GM19043 (cell line): ENCODE measurements at regions not wholly inside any gene's neighbourhood (a gene's known extent, or its start where the extent isn't known, plus 50 kb on each side); places are given as distances from the start of the nearest gene placed in this dataset.

Source experiments
- ATAC-seq: cut with Tn5 transposase; IDR thresholded peaks from one replicate; pipeline ENCODE4 v1.9.1; 2021; ENCODE audit warnings: low read depth; ENCODE audit not compliant: unreplicated experiment

- no peak for ATAC-seq
Measured at GRCh38 chr3:178231645-178232044, 304.6 kb upstream of the KCNMB2 start.

DNA sequence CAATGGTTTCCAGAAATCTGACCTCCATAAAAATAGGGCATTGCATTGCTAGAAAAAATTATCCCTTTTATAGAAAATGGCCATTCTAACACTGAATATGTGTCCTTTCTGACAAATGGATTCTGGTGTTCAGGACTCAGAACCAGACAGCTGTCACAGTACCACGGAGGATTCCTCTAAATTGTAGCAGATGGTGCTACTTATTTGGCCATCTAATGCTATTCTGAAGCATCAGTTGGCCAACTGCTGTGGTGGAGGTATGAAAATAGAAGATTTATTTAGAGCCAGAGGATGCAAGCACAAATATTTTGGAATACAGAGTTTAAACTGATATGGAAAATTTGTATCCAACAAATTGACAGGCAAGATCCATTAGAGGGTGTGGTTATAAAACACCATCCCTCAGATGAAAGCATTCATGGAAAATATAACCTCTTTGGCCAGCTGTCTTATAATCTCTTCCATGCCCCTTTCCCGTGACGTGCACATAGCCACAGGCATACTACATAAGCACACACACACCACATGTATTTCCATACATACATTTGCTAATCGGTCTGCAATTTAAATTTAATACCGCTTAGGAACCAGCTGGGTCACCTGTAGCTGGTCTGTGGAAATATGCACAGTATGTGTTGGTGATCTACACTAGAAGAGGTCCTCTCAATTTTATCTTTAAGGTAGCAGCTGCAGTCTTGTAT lies 302.7 kb upstream of the KCNMB2 start:
- no peak for ATAC-seq

DNA sequence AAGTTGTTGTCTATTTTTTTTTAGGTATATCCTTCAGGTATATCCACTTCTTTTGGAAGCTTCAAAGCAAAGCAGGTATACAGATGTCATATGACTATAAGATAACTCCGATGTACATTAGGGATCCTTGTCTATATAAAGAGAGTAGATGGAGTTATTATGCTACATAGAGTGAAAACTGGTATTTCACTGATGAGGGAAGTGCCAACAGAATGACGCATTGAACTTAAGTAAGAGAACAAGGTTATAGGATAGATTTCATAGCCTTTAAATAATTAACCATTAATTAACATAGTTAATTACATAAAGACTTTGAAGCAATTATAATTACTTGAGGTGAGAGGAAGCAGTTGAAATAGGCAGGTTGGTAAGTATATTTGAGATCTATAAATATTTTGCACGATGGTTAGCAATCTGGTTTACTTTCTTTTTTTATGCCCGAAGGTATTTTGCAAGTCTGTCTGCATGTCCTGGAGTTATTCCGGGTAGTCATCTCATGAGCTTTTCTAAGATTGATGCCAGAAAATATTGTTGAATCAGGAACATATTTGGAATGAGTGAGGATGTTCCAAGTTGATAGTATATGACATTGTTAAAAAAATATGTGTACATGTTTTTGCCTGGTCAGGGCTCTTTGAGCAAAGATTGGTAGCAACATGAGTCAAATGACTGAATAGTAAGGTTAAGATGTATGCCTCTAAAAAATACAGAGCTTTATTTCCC lies 299.5 kb upstream of the KCNMB2 start:
- ATAC-seq, result no peak

GRCh38 chr3:178238179-178238578 lies 298.1 kb upstream of the KCNMB2 start:
- no peak for ATAC-seq

DNA sequence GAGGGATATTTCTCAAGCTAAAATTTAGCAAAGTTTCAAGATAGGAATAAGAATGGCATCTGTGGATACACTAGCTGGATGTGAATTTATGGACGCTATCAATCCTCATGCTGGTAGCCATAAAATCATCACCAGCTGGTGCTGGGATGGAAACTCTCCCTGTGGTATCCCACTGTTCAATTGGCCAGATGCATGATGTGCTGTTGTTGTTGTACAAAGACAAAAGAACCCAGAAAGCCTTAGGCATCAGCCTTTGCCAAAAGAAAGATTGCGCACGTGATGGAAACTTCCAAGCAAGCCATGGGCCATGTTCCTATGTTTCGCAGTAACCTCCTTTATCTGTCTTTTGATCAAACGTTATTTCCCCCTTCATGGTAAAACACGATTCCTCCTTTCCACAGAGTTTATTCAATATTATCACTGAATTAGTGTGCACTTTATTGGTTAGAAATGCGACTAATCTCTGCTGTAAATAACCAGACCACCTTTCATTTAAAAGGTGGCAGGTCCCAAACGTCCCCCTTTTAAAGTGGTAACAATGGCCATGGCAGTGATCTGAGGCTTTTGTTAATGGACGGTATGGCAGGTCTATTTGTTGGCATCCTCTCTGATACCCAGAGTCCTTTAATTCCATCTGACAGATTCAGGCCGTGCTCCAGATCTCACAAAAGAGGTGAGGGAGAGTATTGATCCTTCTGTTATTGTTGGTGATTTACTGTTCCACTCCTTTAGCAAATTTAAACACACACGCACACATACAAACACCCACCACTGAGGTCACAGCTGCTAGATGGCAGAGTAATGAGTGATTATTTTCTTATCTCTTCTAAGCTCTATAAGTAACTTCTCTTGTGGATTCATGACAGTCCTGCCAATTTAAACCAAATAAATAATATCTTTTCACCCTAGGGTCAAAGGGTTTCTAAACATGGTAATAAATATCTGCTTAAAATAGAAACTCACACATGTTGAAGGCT lies 291.2 kb upstream of the KCNMB2 start:
- no peak for ATAC-seq

DNA sequence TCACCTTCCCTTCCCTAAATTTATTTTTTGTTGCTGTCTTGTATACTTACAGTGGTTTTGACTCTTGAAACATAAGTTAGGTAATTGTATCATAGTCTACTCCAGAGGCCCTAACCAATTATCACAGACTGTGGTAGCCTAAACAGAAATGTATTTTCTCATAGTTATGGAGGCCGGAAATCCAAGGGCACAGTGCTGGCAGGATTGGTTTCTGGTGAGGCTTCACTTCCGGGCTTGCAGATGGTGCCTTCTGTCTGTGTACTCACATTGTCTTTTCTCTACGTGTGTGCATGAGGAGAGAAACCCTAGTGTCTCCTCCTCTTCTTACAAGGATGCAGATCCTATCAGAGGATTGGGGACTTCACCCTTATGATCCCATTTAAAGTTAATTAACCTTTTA lies 290.2 kb upstream of the KCNMB2 start:
- ATAC-seq, result no peak

DNA sequence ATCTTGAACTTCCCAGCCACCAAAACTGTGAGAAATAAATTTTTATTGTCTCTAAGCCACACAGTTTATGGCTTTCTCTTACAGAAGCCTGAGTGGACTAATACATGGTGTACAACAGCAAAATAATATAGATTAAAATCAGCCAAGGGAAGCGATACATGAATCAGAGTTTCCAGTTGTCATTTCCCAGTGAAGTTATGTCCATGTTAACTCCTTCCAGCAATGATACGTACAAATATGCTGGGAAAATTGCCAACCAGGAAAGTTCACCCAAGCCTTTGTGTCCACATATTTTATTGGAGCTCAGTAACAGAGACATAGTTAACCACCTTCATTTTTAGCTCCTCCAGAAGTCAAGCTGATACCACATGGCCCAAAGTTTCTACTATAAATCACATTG lies 280.9 kb upstream of the KCNMB2 start:
- ATAC-seq, result no peak

DNA sequence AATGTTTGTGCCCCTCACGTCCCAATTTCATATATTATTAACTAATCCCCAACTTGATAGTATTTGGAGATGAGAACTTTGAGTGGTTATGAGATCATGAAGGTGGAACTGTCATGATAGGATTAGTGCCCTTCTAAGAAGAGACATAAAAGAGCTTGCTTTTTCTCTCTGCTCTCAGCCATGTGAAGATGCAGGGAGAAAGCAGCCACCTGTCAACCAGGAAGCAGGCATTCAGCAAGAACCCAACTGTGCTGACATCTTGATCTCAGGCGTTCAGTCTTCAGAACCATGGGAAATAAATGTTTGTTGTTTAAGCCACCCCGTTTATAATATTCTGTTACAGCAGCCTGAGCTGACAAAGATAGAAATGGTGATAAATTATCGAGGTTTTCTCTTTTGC lies 278.7 kb upstream of the KCNMB2 start:
- ATAC-seq, result no peak

GRCh38 chr3:178258121-178258520 lies 278.1 kb upstream of the KCNMB2 start:
- no peak for ATAC-seq

DNA sequence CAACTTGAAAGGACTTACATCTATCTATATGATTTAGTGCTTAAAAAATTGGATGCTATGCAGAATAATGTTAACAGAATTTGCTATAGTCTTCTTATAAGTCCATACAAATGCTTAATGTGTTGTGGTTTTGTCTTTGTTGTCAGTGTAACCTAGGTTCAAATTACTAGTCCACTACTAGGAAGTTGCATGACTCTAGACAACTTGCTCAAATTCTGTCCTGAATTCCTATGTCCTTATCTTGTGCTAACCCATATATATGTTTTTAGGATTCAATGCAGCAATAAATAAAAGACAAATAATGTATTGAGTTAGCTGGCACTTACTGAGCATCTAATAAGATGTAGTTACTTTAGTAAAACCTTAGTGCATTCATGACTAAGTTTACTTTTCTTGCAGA lies 276.5 kb upstream of the KCNMB2 start:
- no peak for ATAC-seq

- no peak for ATAC-seq
Measured at GRCh38 chr3:178260887-178261565, 275.2 kb upstream of the KCNMB2 start.

DNA sequence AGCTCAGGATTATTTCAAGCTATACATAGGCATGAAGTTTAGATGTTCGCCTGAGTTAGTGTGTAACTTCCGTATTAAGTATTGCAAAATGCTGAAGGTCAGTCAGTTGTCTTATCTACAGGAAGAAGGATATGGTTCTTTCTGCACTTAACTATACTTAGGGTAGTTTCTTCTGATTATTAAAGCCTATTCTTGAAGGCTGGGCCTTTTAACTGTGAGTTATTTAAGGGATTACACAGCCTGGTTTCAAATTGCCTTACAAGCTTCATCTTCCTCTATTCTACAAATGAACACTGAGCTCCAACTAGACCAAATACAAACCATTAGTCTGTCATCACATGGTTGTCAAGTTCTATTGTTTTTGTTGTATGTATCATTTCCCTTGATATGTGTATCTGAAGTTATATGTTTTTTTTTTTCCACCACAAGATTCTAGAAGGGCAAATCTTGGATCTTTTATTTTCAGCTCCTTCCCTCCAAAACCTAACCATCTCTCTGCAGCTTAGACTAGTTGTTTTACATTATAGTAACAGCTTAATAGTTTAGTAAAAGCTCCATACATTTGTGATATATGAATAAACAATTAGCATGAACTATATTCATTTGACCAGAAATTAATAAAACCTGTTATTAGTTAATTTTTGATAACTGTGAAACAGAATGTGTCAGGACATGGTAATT lies 272.9 kb upstream of the KCNMB2 start:
- ATAC-seq, result no peak

DNA sequence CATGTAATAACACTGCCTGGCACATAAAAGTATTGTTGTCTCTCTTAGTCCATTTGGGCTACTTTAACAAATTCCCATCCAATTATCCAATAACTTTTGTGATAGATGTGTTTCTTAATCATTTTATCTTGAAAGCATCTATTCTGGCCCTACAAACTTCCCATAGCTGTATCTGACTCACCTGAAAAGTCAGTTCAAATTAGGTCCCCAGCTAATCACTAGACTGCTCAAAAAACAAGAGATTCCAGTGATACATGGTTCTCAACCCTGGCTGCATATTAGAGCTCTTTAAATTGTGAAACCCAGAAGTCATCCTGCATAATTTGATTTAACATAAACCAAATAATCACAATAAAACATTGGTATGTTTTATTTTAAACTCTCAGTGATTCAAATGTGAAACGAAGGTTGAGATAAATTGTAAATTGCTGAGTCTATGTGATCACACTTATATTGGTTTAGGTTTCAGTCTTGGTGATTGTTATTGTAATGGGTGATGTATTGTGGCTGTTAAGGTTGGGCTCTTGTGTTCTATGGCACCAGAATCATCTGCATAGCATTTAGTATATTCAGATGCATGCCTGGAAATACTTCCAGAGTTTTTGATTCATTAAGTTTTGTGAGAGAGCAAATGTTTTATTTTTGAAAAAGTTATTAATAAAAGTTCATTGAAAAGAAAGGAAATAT lies 268.9 kb upstream of the KCNMB2 start:
- ATAC-seq, result no peak

GRCh38 chr3:178270838-178271237 lies 265.4 kb upstream of the KCNMB2 start:
- no peak for ATAC-seq

- ATAC-seq, result no peak
Measured at GRCh38 chr3:178271740-178272387, 264.4 kb upstream of the KCNMB2 start.

DNA sequence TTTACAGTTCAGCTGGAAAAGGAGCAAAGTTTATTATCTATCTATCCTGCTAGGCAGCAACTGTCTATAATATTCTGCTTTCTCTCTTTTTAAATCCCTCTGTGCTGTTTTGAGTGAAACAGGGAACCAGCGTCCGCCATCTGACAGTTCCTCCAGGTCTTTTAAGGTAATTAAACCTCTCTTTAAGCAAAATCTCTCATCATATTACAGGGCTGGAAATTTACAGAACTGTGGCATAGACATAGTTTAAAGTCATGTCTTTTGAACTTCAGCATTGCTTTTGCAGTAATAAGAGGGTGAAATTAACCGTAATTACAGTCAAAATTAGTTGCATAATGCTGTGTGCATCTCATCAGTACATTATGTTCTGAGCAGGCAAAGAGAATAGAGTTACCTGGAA lies 263.4 kb upstream of the KCNMB2 start:
- ATAC-seq, result no peak

- no peak for ATAC-seq
Measured at GRCh38 chr3:178274711-178275110, 261.5 kb upstream of the KCNMB2 start.

DNA sequence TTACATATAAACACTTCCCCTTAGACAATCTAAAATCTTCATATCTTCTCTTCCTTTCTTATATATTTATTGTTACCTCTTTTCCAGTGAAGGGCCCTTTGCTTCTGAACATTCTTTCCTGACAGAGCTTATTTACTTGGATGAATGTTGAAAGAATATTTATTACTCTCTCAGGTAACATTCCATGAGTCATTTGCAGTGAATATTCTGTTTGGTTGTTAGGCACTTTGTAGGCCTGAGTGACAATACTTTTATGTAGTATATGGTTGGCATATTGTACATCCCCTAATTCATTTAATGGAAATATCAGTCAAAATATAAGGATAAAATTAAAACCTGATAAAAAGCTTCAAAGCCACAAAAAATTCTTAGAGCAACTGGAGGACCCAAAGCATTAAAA lies 260.9 kb upstream of the KCNMB2 start:
- ATAC-seq, result no peak

- no peak for ATAC-seq
Measured at GRCh38 chr3:178275793-178276192, 260.4 kb upstream of the KCNMB2 start.
